ENCODE measurements at regions not wholly inside any gene's neighbourhood (a gene's known extent, or its start where the extent isn't known, plus 50 kb on each side); places are given as distances from the start of the nearest gene placed in this dataset.
"Not testable (repeated sequence)": the region's sequence is repeated elsewhere in the genome, so short reads cannot be mapped to it uniquely, and the experiment has no call there.

DNA sequence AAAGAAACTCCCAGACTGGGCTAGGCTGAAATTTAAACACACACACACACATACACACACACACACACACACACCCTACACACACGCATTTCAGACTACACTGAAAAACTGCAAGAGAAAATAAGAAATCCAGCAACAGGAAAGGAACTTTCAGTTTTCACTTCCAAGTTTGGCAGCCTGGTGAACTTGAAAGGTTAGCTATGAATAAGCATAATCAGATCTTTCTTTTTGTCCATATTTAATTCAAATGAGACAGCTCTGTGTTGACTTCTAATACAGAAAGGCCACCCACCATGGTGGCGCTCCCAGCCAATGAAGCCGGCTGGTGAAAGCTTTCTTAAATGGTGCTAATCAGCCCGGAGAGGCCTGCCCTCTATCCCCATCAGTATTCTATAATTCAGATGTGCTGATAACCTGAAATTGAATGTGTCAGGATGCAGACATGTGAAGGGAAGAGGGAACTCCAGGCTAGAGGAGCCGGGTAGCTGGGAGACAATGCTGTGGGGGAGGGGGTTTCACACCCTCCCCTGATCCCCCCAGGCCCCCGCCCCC, 108.3 kb upstream of the ZNF536 start:
- no peaks in the 10 kb centered on the region for H3K9me3 ChIP-seq
- no peaks in the 10 kb centered on the region for H3K27me3 ChIP-seq
- no peak overlapping the region for H3K27ac ChIP-seq
- H3K4me3 ChIP-seq, result no peak overlapping the region
- no peaks in the 10 kb centered on the region for H3K36me3 ChIP-seq
- no peaks in the 10 kb centered on the region for H3K4me1 ChIP-seq
- DNase-seq (ENCODE audit: low spot score in 2 of 2), result no peak
- intact Hi-C loops (cut with DNase I), result no loop called here
- TF ChIP-seq, protein P1, sequence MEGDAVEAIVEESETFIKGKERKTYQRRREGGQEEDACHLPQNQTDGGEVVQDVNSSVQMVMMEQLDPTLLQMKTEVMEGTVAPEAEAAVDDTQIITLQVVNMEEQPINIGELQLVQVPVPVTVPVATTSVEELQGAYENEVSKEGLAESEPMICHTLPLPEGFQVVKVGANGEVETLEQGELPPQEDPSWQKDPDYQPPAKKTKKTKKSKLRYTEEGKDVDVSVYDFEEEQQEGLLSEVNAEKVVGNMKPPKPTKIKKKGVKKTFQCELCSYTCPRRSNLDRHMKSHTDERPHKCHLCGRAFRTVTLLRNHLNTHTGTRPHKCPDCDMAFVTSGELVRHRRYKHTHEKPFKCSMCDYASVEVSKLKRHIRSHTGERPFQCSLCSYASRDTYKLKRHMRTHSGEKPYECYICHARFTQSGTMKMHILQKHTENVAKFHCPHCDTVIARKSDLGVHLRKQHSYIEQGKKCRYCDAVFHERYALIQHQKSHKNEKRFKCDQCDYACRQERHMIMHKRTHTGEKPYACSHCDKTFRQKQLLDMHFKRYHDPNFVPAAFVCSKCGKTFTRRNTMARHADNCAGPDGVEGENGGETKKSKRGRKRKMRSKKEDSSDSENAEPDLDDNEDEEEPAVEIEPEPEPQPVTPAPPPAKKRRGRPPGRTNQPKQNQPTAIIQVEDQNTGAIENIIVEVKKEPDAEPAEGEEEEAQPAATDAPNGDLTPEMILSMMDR (IDR thresholded peaks at IDR 0.05), result no peak

GRCh38 chr19:30265918-30266317, 106.3 kb upstream of the ZNF536 start:
- H3K4me3 ChIP-seq; H3K36me3 ChIP-seq; DNase-seq (ENCODE audit: low spot score in 2 of 2); intact Hi-C loops (cut with DNase I); H3K27ac ChIP-seq; H3K4me1 ChIP-seq; H3K9me3 ChIP-seq; H3K27me3 ChIP-seq: not testable (repeated sequence)

DNA sequence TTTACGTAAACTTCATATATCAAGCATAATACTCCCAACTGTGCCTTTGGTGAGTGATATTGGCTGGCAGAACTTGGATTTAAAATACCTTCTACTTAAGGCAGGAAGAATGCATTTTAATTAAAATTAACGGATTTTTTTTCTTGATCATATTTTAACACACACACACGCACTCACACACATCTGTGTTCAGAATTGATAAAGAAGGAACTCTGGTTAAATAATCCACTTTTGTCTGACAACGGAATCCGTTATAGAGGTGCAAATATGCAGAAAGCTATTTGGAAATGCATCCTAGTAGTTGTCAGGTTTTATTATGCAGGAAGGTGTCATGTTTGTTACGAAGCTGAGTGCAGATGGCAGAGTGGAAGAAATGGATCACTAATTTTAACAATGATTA, 105.5 kb upstream of the ZNF536 start:
- no peak overlapping the region for H3K27ac ChIP-seq
- no peak overlapping the region for H3K4me3 ChIP-seq
- no peaks in the 10 kb centered on the region for H3K9me3 ChIP-seq
- intact Hi-C loops (cut with DNase I), result no loop called here
- H3K4me1 ChIP-seq, result no peaks in the 10 kb centered on the region
- TF ChIP-seq, protein P1 (IDR thresholded peaks at IDR 0.05), result no peak
- H3K36me3 ChIP-seq, result no peaks in the 10 kb centered on the region
- H3K27me3 ChIP-seq, result no peaks in the 10 kb centered on the region
- no peak for DNase-seq (ENCODE audit: low spot score in 2 of 2)

GRCh38 chr19:30267332-30267731, 104.9 kb upstream of the ZNF536 start:
- no peaks in the 10 kb centered on the region for H3K36me3 ChIP-seq
- TF ChIP-seq, protein P1 (IDR thresholded peaks at IDR 0.05), result no peak
- intact Hi-C loops (cut with DNase I), result no loop called here
- H3K4me3 ChIP-seq, result no peak overlapping the region
- no peaks in the 10 kb centered on the region for H3K27me3 ChIP-seq
- DNase-seq (ENCODE audit: low spot score in 2 of 2), result no peak
- H3K27ac ChIP-seq, result no peak overlapping the region
- no peaks in the 10 kb centered on the region for H3K4me1 ChIP-seq
- no peaks in the 10 kb centered on the region for H3K9me3 ChIP-seq

- intact Hi-C loops (cut with DNase I), result no loop called here
- Histone ChIP-seq H3K36me3 (no peaks in the 10 kb centered on the region), H3K27ac (no peak overlapping the region), H3K4me3 (no peak overlapping the region), H3K9me3 (peaks cover 0 to 4% of the 10 kb centered on the region in 2 donors), H3K4me1 (no peaks in the 10 kb centered on the region), H3K27me3 (no peaks in the 10 kb centered on the region)
- TF ChIP-seq, protein P1 (IDR thresholded peaks at IDR 0.05), result no peak
- DNase-seq (ENCODE audit: low spot score in 2 of 2), result no peak
Observed at GRCh38 chr19:30268601-30269000, 103.6 kb upstream of the ZNF536 start.

GRCh38 chr19:30269638-30270037, 102.5 kb upstream of the ZNF536 start:
- Histone ChIP-seq H3K27me3 (no peaks in the 10 kb centered on the region), H3K4me3 (no peak overlapping the region), H3K36me3 (no peaks in the 10 kb centered on the region), H3K27ac (no peak overlapping the region), H3K9me3 (peaks cover 0 to 6% of the 10 kb centered on the region in 2 donors), H3K4me1 (no peaks in the 10 kb centered on the region)
- no peak for DNase-seq (ENCODE audit: low spot score in 2 of 2)
- intact Hi-C loops (cut with DNase I), result no loop called here
- TF ChIP-seq, protein P1 (IDR thresholded peaks at IDR 0.05), result no peak
